ENCODE measurements at regions not wholly inside any gene's neighbourhood (a gene's known extent, or its start where the extent isn't known, plus 50 kb on each side); places are given as distances from the start of the nearest gene placed in this dataset.

GRCh38 chr11:116553482-116553881 is 219.3 kb downstream of the BUD13 start:
- no peaks in the 10 kb centered on the region for H3K36me3 ChIP-seq (ENCODE audit: control insufficient read depth in 4 of 4, insufficient read depth in 3 of 4, low read depth in 1 of 4, low read length in 3 of 4)
- H3K9ac ChIP-seq (ENCODE audit: low read depth in 1 of 2, low read length in 2 of 2) = no peak overlapping the region
- TF ChIP-seq HNF4G (IDR thresholded peaks at IDR 0.05) = no peak
- no peak for TF ChIP-seq REST (IDR thresholded peaks at IDR 0.05)
- WGBS = 68% methylated on average over 5 of the region's 5 CpGs
- H3K27ac ChIP-seq (ENCODE audit: low read depth in 1 of 2, low read length in 2 of 2) = no peak overlapping the region
- no peak for DNase-seq (ENCODE audit: low spot score)
- no peak overlapping the region for H3K4me3 ChIP-seq (ENCODE audit: low read depth in 1 of 3, low read length in 3 of 3)
- H3K9me3 ChIP-seq (ENCODE audit: control insufficient read depth in 4 of 4, low read length in 3 of 4) = peaks cover 0 to 2% (median under 1%) of the 10 kb centered on the region in 4 donors
- no peaks in the 10 kb centered on the region for H3K27me3 ChIP-seq (ENCODE audit: control insufficient read depth in 4 of 4, insufficient read depth in 4 of 4, low read length in 3 of 4)
- H3K4me1 ChIP-seq (ENCODE audit: control insufficient read depth in 4 of 4, insufficient read depth in 4 of 4, low read length in 3 of 4) = no peaks in the 10 kb centered on the region

- Histone ChIP-seq H3K27me3 (ENCODE audit: control insufficient read depth in 4 of 4, insufficient read depth in 4 of 4, low read length in 3 of 4) (no peaks in the 10 kb centered on the region), H3K9ac (ENCODE audit: low read depth in 1 of 2, low read length in 2 of 2) (no peak overlapping the region), H3K4me1 (ENCODE audit: control insufficient read depth in 4 of 4, insufficient read depth in 4 of 4, low read length in 3 of 4) (no peaks in the 10 kb centered on the region), H3K27ac (ENCODE audit: low read depth in 1 of 2, low read length in 2 of 2) (no peak overlapping the region), H3K4me3 (ENCODE audit: low read depth in 1 of 3, low read length in 3 of 3) (no peak overlapping the region), H3K9me3 (ENCODE audit: control insufficient read depth in 4 of 4, low read length in 3 of 4) (peaks cover 0 to 2% (median under 1%) of the 10 kb centered on the region in 4 donors), H3K36me3 (ENCODE audit: control insufficient read depth in 4 of 4, insufficient read depth in 3 of 4, low read depth in 1 of 4, low read length in 3 of 4) (no peaks in the 10 kb centered on the region)
- no peak for TF ChIP-seq RXRA (IDR thresholded peaks at IDR 0.05)
- TF ChIP-seq RAD21 (IDR thresholded peaks at IDR 0.05) = no peak
- no peak for TF ChIP-seq GABPA (IDR thresholded peaks at IDR 0.05 in 1 of 2, conservative IDR thresholded peaks at IDR 0.05 in 1 of 2)
- TF ChIP-seq HNF4G (IDR thresholded peaks at IDR 0.05) = no peak
- TF ChIP-seq EGR1 (IDR thresholded peaks at IDR 0.05; ENCODE audit: low read depth in 2 of 2) = no peak
- no peak for TF ChIP-seq REST (IDR thresholded peaks at IDR 0.05)
- TF ChIP-seq FOXA1 (IDR thresholded peaks at IDR 0.05) = no peak
- TF ChIP-seq JUND (IDR thresholded peaks at IDR 0.05) = no peak
- no peak for TF ChIP-seq YY1 (IDR thresholded peaks at IDR 0.05)
- no peak for TF ChIP-seq FOXA2 (IDR thresholded peaks at IDR 0.05)
- TF ChIP-seq ZBTB33 (IDR thresholded peaks at IDR 0.05) = no peak
- TF ChIP-seq MAX (IDR thresholded peaks at IDR 0.05) = no peak
- no peak for TF ChIP-seq ATF3 (IDR thresholded peaks at IDR 0.05)
- no peak for TF ChIP-seq TAF1 (conservative IDR thresholded peaks at IDR 0.05)
- TF ChIP-seq HNF4A (conservative IDR thresholded peaks at IDR 0.05) = no peak
- TF ChIP-seq SP1 (IDR thresholded peaks at IDR 0.05) = no peak
- no peak for TF ChIP-seq CTCF (IDR thresholded peaks at IDR 0.05; ENCODE audit: low read depth, low read length, missing input control)
- TF ChIP-seq NR2F2 (IDR thresholded peaks at IDR 0.05) = no peak
- 94% methylated on average over 4 of the region's 4 CpGs for WGBS
- DNase-seq (ENCODE audit: low spot score) = no peak
These were observed 221.2 kb downstream of the BUD13 start for GRCh38 chr11:116551576-116551975.
